Left hindlimb (tissue), 1 donor: ENCODE measurements at regions not wholly inside any gene's neighbourhood (a gene's known extent, or its start where the extent isn't known, plus 50 kb on each side); places are given as distances from the start of the nearest gene placed in this dataset.
A peak's percentile ranks its signal among the peaks of the same experiment; 100 is the strongest.

Source experiments
- DNase-seq: peaks from one replicate; pipeline ENCODE4 v3.0.0-alpha.2; 2018

DNA sequence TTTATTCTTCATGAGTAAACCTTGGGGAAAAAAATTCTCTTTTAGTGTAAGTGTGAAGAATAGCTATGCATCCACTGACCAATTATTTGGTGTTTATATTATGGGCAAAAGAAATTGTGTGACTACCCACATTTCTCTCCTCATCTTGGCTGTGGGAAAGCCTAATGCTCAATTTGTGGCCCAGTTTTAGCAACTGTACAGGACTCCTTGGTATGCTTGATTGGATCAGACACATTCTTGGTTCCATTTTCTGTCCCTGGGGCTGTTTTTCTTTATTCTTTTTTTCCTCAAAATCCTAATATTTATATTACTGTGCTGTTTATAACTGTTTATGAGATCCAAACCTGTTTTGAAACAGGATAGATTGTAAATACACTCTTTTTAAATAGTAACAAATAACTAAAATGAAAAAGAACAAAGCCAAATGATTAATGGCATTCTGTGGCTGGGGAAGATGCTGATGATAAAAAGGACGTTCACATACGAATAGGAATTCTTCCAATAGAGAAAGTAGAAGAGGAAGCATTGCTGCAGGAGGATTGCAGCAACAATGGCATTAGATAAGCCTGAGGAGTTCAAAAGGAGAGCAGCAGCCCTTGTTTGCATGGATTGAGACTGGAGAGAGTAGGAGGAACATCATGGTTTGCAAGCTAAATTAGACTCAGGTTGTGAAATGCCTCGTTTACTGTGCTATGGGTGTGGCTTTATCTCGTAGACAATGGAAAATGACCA lies 580.5 kb downstream of the INHBA start:
- no peak for DNase-seq

- DNase-seq: no peak
Observed at GRCh38 chr7:41121228-41121627, 581.7 kb downstream of the INHBA start.

- DNase-seq: no peak
Observed at GRCh38 chr7:41118486-41118885, 584.4 kb downstream of the INHBA start.

- DNase-seq: no peak
Observed at GRCh38 chr7:41117431-41117830, 585.5 kb downstream of the INHBA start.

GRCh38 chr7:41116817-41117216 lies 586.1 kb downstream of the INHBA start:
- DNase-seq: no peak

- DNase-seq: no peak
Observed at GRCh38 chr7:41116337-41116736, 586.6 kb downstream of the INHBA start.

DNA sequence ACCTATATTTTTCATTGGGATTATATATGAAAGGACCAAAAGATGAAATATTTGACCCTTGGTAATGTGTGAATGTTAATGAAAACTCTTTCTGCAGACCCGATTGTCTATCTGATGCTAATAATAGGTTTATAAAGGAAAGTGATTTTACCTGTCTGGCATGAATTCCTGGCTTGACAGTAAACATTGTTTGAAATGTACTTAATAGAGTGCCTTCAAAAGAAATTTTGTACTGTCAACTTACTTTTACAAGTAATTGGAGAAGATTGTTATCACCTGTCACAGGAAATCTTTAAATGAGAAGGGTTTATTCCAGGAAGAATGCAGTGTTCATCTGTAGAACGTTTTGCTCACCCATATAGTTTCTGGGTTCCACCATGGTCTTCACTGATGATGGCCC lies 588.2 kb downstream of the INHBA start:
- no peak for DNase-seq

GRCh38 chr7:41114131-41114530 lies 588.8 kb downstream of the INHBA start:
- no peak for DNase-seq

DNA sequence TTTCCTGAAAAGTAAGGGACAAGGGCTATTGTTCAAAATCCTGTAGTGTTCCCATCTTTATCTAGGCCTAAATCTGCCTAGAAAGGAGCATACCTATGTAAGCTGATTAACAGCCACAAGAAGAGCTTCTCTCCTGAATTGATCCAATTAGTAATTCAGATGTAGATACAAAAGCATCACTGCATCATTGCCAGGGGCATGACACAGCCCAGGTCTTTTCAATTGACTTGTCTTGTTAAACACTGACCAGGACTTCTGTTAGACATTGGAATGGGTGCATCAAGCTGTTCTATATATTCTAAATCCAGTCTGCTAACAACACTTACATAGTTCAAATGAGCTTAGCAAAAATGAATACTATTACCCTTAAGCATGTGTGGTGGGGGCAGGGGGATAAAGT lies 589.2 kb downstream of the INHBA start:
- DNase-seq: no peak

- no peak for DNase-seq
Observed at GRCh38 chr7:41110186-41110585, 592.7 kb downstream of the INHBA start.

GRCh38 chr7:41108821-41109220 lies 594.1 kb downstream of the INHBA start:
- no peak for DNase-seq

- no peak for DNase-seq
Observed at GRCh38 chr7:41107938-41108448, 594.9 kb downstream of the INHBA start.

- DNase-seq: peak; percentile 62
Observed at GRCh38 chr7:41107330-41107937, 595.5 kb downstream of the INHBA start.

DNA sequence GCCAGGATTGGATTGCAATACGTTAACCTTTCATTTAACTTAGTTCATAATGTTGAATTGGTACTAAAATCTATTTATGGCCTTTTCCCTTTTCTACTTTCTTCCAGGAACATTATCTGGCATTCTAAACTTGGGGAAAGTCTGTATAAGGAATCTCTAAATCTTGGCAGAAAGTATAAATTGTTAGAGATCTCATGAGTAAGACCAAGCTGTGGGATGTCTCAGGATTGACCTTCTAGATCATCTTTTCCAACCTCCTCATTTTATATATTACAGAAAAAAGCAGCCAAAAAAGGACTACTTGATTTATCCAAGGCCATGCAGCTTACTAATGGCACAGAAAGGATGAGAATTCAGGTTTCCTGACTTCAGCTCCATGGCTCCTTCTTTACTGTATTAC lies 598.3 kb downstream of the INHBA start:
- DNase-seq: no peak

DNA sequence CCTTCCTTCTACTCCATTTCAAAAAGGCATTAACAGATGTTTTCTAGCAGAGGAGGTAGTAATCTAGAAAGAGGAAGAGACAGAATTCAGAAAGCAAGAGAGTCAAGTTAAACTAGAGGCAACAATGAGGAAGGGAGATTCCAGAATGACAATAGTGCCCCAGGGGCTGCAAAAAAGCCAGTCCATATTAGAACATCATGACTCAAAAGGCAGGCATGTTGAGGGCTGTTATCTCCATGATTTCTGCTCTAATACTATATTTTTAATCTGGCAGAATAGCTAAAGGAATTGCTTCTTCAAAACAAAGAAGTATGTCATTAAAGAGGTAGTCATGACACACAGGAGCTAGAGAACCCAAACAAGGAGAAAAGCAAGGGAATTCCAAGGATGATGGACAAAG lies 599.6 kb downstream of the INHBA start:
- DNase-seq: no peak

DNA sequence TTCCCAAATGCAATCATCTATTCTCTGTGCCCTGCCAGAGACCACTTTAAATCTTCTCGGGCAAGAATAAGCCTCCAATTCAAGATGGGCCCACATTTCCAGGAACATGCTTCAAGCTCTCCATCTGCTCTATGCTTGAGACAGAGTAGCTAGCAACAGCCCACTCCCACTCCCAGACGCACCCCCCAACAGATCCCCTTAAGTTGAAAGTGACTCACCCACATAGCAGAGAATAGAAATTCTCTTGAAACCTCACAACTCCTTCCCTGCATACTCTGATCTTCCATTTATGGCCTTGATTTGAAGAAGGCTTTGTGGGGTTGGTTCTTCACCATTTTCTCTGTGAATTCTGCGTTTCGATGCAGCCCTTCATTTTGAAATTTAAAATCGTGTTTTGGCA lies 604.0 kb downstream of the INHBA start:
- DNase-seq: no peak

- DNase-seq: no peak
Observed at GRCh38 chr7:41098402-41098801, 604.5 kb downstream of the INHBA start.

- DNase-seq: no peak
Observed at GRCh38 chr7:41097501-41097900, 605.4 kb downstream of the INHBA start.

DNA sequence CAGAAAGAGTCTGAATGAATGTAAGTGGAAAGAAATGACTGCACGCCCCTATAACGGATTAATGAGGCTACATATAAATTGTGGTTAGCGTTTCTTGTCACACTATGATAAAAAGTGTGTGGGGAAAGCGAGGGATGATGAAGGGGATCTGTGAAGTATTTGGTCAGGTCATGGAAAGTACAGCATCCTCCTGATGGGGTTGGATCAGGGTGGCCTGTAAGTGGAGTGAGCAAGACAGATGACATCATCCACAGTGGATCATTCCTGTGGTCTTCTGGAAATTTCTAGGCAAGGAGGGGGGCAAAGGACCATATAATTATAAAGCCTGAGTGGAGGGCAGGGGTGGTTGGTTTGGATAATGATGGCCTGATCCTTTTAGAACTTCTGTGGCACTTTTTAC lies 606.0 kb downstream of the INHBA start:
- DNase-seq: peak; percentile 34

- DNase-seq: no peak
Observed at GRCh38 chr7:41093141-41093540, 609.7 kb downstream of the INHBA start.

- no peak for DNase-seq
Observed at GRCh38 chr7:41085244-41085643, 617.6 kb downstream of the INHBA start.

DNA sequence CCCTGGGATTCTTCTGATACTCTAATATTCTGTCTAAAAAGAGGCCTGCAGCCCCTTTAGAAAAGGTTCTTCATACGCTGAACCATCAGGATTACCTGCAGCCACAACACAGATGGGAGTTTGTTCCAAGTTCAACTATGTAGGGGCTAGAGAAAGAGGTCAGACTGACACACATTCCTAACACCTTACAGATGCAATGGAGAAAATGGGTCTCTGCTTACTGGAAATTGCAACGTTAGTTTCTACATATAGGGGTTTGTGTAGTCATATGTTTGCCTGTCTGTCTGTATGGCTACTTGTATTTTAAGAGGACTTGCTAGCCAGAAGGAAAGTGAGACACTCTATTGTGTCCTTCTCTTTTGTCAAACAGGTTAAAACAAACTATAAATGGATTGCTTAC lies 618.5 kb downstream of the INHBA start:
- DNase-seq: no peak

DNA sequence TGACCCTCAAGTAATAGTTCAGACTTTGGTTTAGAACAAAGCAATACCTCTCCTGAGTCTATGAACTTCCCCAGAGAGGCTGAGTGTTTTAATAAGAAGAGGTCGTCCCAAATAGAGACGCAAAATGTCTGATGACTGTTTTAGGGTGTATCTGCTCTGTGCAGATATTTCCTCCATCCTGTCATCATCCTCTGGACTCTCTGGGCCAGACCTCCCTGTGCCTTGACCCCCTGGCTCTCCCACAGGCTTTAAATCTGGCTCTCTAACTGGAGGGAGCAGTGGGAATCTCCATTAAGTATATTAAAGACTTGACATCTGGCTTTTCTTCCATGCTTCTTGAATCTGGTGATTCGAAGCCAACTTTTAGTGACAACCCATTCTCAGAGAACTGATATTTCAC lies 633.3 kb downstream of the INHBA start:
- no peak for DNase-seq

GRCh38 chr7:41067576-41067975 lies 635.3 kb downstream of the INHBA start:
- DNase-seq: no peak

GRCh38 chr7:41065663-41066062 lies 637.2 kb downstream of the INHBA start:
- DNase-seq: no peak
